GM21528 (cell line): ENCODE measurements at regions not wholly inside any gene's neighbourhood (a gene's known extent, or its start where the extent isn't known, plus 50 kb on each side); places are given as distances from the start of the nearest gene placed in this dataset.
A peak's percentile ranks its signal among the peaks of the same experiment; 100 is the strongest.

Experiments used
- ATAC-seq: cut with Tn5 transposase; IDR thresholded peaks from one replicate; pipeline ENCODE4 v1.9.1; 2021; ENCODE audit warnings: mild to moderate bottlenecking, moderate library complexity; ENCODE audit not compliant: unreplicated experiment, low FRiP score

DNA sequence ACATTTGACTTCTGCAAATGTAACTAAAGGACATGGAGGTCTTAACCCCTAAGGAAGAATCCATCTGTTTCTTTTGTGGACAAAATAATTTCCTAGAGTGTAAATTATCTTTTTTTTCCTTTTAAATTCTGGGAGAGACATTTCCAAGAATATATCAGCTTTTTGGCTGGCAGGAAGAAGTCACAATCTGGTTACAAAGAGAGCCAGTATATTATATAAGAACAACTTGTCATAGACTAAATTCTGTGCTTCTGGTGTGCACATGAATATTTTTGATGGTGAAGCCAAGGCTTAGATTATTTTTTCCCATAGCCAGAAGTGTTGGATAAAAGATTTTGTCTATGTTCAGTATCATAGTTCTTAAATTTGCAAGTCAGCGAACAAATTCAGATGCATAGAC, 500.6 kb downstream of the XIRP2 start:
- no peak for ATAC-seq

DNA sequence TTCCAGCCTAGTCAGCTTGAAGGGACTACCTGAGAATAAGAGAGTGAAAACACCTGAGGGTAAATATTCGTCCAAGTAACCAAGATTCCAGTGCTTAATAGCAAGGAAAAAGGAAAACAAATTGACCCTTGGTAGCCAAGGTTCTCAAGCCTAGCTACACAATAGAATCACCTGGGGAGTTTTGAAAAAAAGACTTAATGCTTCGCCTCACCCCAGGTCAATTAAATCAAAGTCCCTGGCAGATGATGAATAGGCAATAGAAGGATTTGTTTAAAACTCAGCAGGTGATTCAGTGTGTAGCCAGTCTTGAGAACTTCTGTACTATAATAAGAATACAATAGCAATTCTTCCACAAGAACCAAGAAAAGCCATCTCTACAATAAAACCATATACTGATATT, 500.2 kb downstream of the XIRP2 start:
- ATAC-seq, result no peak

- ATAC-seq, result no peak
Measured at GRCh38 chr2:167386694-167387093, 498.4 kb downstream of the XIRP2 start.

- ATAC-seq, result no peak
Measured at GRCh38 chr2:167383610-167384194, 495.4 kb downstream of the XIRP2 start.

DNA sequence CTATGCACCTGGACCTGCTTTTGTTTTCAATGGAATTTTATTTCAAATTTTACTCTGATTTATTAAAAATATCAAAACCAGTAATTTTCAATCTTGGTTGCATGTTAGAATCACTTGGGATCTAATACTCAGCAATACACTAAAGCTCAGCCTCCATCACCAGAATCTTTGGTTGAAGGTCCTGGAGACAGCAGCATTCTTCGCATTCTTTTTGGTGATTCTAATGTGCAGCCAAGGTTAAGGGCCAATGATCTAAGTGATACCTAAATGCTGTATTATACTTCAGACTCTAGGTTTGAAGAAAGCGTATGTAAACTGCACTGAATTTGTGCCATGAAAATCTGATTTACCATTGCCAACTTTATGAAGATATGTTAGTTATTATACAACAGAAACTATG, 493.1 kb downstream of the XIRP2 start:
- ATAC-seq, result no peak

GRCh38 chr2:167380555-167380954, 492.3 kb downstream of the XIRP2 start:
- ATAC-seq, result no peak

DNA sequence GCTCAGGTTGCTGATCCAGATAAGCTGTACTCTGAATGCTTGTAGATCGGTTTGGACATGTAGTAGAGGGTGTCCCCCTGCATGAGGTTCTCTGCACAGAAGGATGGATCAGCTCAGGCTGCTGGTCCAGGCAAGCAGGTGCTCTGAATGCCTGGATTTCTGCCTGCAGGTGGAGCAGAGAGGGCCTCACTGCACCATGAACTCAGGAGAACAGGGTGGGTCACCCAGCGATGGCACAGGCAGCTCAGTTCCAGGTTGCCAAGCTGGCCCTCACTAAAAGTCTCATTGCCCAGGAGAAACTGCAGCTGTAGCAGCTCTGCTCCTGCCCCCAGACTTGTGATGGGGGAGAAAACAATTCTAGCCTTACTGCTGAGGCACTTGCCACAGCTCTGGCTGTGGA, 491.8 kb downstream of the XIRP2 start:
- no peak for ATAC-seq

DNA sequence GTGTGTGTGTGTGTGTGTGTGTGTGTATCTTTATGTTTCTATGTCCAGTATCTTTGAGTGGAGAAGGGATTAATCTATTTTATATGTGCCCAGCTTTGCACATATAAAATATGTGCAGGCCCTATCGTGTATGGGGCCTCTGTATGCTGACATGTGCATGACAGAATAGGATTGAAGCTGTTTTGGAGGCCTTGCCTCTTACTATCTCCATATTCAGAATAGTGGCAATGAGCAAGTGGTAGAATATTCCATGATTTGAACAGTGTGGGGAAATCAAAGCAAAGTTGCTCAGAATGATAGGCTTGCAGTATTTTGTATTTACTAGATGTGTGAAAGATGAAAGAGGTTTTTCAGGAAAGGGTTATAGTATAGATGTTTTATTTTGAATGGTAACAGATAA, 480.8 kb downstream of the XIRP2 start:
- ATAC-seq, result no peak

DNA sequence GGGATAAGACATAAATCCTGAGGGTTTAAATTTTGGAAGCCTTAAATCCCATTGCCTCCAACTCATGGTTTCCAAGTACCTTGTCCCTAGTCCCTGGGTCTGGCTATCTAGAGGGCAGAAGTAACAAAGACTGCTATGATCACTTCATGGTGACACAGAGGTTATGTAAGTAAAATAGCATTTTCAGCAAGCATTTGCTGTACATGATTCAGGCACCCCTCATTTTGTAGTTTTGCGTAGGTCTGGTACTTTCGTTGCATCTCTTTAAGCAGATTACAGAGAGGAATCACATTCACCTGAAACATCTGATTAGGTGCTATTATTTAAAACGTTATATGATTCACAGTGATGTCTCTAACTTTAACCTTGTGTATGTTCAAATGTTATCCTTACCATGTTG, 480.1 kb downstream of the XIRP2 start:
- ATAC-seq, result no peak

DNA sequence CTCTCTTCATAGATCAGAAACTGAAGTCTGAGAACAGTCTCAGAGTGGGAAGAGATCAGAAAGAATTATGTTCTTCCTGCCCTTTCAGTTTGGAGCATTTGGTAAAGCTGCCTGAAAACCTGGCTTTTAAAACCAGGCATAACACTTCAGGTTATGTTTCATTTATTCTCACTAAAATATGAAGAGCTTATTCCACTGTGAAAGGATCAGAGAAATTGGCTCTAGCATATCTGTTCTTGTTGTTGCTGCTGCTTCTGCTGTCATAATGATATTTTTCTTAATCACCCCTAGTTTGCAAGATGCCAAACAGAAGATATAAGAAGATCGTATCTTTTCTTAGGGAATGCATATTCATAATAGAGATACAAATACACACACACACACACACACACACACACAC, 476.9 kb downstream of the XIRP2 start:
- no peak for ATAC-seq

DNA sequence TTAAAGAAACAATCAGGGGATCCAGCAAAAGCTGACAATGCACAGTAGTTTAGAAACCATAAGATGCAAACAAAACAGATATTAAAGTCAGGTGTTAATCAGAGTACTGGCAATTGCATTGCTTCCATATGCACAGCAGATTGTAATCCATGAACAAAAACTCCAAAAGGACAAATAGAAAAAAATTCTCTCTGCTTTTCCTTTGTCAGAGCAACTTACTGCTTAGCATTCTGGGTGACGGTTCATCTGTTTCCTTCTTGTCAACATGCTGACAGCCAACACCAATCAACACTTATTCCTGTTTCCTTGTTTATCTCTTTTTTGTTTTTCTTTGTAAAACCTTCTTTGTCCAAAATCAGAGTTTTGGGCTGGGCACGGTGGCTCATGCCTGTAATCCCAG, 473.1 kb downstream of the XIRP2 start:
- no peak for ATAC-seq

- no peak for ATAC-seq
Measured at GRCh38 chr2:167355821-167356220, 467.5 kb downstream of the XIRP2 start.

DNA sequence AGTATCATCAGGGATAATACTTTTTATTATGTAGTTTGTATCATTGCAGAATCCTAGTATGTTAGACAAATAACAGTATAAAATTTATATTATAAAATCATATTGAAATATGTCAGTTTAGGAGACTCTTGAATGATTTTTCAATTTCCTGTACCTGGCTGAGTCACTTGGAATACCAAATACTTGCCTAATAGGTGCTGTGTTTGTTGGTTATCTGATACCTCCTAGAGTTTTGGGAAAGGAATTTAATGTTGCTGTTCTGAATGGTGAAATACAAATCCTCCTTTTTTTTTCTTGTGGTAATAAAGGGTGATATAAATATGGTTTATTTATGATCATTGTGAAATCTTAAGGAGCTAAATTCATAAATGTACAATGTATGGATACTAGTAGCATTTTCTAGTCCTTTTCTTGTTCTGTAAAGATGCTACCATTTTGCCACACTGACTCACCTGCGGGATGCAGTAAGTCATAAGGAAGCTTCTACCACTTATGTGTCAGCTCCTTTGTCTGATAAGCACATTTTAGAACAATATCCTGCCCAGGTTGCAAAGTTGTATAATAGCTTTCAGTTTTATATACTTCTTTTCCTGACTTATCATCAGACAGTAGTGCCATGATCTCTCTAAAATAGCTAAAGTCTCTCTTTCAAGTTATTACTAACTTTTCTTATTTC, 465.5 kb downstream of the XIRP2 start:
- ATAC-seq, result no peak

- no peak for ATAC-seq
Measured at GRCh38 chr2:167345559-167345958, 457.3 kb downstream of the XIRP2 start.

DNA sequence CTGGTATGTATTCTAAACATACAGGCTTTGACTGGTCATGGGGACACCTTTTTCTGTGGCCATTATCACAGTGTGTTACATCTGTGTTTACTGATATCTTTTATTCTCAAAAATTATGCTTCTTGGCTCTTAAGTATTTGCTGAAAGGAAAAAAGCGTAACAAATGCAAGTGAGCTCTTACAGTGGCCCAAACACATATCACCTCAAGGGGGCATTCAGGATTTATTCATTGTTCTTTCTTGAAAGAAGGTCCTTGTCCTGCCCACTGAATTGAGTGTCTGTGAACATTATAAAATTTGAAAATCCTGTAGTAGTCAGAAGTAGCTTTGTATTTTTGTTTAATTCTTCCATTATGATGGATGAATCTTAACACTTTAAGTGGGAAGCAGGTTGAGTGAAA, 454.5 kb downstream of the XIRP2 start:
- ATAC-seq, result no peak

GRCh38 chr2:167340322-167340721, 452.0 kb downstream of the XIRP2 start:
- no peak for ATAC-seq

- no peak for ATAC-seq
Measured at GRCh38 chr2:167336213-167336612, 447.9 kb downstream of the XIRP2 start.

- ATAC-seq, result no peak
Measured at GRCh38 chr2:167335541-167335992, 447.3 kb downstream of the XIRP2 start.

- no peak for ATAC-seq
Measured at GRCh38 chr2:167334146-167334742, 446.0 kb downstream of the XIRP2 start.

- ATAC-seq, result no peak
Measured at GRCh38 chr2:167333245-167333644, 445.0 kb downstream of the XIRP2 start.

GRCh38 chr2:167332358-167332757, 444.1 kb downstream of the XIRP2 start:
- ATAC-seq, result no peak

DNA sequence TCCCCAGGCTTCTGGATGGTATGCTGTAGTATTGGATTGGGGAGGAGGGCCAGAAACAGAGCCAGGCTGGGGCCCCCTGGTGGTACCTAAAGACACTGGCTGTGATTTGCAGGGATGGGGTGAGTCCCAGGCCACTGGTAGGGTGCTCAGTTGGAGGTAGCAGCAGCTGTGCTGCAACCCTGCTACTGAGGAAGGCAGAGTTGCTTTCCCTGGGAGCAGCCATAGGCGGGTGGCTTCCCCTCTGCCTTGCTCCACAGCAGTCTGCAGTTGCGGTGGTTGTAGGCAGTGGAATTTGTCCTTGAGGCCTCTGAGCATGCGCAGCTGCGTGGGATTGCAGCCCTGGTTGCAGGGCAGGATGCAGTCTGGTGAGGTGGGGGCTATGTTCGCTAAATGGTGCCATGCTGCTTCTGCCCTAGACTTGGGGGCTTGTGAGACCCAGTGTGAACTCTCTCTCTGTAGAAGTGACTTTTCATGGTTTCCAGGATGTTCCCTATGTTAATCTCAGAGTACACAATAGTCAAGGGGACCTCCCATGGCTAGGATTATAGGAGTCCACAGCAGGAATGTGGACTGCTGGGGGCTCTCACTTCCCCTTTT, 443.5 kb downstream of the XIRP2 start:
- ATAC-seq, result peak; percentile 58
